Kasumi-1 (cell line): ENCODE measurements at regions not wholly inside any gene's neighbourhood (a gene's known extent, or its start where the extent isn't known, plus 50 kb on each side); places are given as distances from the start of the nearest gene placed in this dataset.
A peak's percentile ranks its signal among the peaks of the same experiment; 100 is the strongest.

ENCODE experiments used
- DNase-seq, 2 experiments: peaks; one replicate each; lab custom pipeline; 2025; lab: John Stamatoyannopoulos, UW

- DNase-seq, result no peak
Measured at GRCh38 chr7:85074-85882, 107.1 kb upstream of the FAM20C start.

- DNase-seq, result no peak
Measured at GRCh38 chr7:85883-86515, 106.4 kb upstream of the FAM20C start.

- no peak for DNase-seq
Measured at GRCh38 chr7:86629-87028, 105.7 kb upstream of the FAM20C start.

- no peak for DNase-seq
Measured at GRCh38 chr7:87047-87446, 105.3 kb upstream of the FAM20C start.

- no peak for DNase-seq
Measured at GRCh38 chr7:87671-88070, 104.7 kb upstream of the FAM20C start.

GRCh38 chr7:88095-88926 lies 104.1 kb upstream of the FAM20C start:
- DNase-seq, result peak; percentile 6 to 11

GRCh38 chr7:88927-89231 lies 103.5 kb upstream of the FAM20C start:
- DNase-seq, result no peak

GRCh38 chr7:89232-90019 lies 102.9 kb upstream of the FAM20C start:
- DNase-seq, result peak in 1 of 2 experiments; percentile 3

- no peak for DNase-seq
Measured at GRCh38 chr7:90111-91063, 102.0 kb upstream of the FAM20C start.

GRCh38 chr7:91396-92175 lies 100.8 kb upstream of the FAM20C start:
- DNase-seq, result no peak

GRCh38 chr7:92231-92674 lies 100.1 kb upstream of the FAM20C start:
- DNase-seq, result no peak

- no peak for DNase-seq
Measured at GRCh38 chr7:92888-93672, 99.3 kb upstream of the FAM20C start.

GRCh38 chr7:94251-94801 lies 98.0 kb upstream of the FAM20C start:
- no peak for DNase-seq

- no peak for DNase-seq
Measured at GRCh38 chr7:95180-95862, 97.0 kb upstream of the FAM20C start.

GRCh38 chr7:95863-96260 lies 96.5 kb upstream of the FAM20C start:
- no peak for DNase-seq

GRCh38 chr7:96861-97260 lies 95.5 kb upstream of the FAM20C start:
- DNase-seq, result no peak

GRCh38 chr7:97310-97841 lies 95.0 kb upstream of the FAM20C start:
- DNase-seq, result no peak
